Astrocyte of the spinal cord (primary cell): ENCODE measurements at regions not wholly inside any gene's neighbourhood (a gene's known extent, or its start where the extent isn't known, plus 50 kb on each side); places are given as distances from the start of the nearest gene placed in this dataset.

Source experiments
- DNase-seq: peaks from one replicate; pipeline ENCODE4 v3.0.0; 2011; ENCODE audit warnings: low read depth, low spot score
- H3K4me3 ChIP-seq: 2 replicates; pipeline ENCODE4 v1.5.1; 2011; ENCODE audit warnings: low read depth, mild to moderate bottlenecking, low read length, moderate library complexity
- CTCF ChIP-seq: IDR thresholded peaks from 2 replicates; pipeline ENCODE4 v1.5.1; 2012; ENCODE audit warnings: low read depth, mild to moderate bottlenecking, low read length, inconsistent platforms
- in situ Hi-C: cut with HindIII; loops from 2 replicates; pipeline ENCODE4 v1.10.0; 2017; ENCODE audit warnings: low sequenced_read_pairs

- no peak for TF ChIP-seq CTCF
- in situ Hi-C loops, result no loop called here
- DNase-seq, result no peak
Measured at GRCh38 chr5:123787635-123788034, 275.7 kb downstream of the CSNK1G3 start.

GRCh38 chr5:123787136-123787535 is 275.2 kb downstream of the CSNK1G3 start:
- TF ChIP-seq CTCF, result no peak
- H3K4me3 ChIP-seq, result no peak overlapping the region
- in situ Hi-C loops, result no loop called here

More at GRCh38 chr5:123787635-123788034, 275.7 kb downstream of the CSNK1G3 start:
- H3K4me3 ChIP-seq, result no peak overlapping the region

GRCh38 chr5:123786411-123786810 is 274.4 kb downstream of the CSNK1G3 start:
- no peak overlapping the region for H3K4me3 ChIP-seq
- TF ChIP-seq CTCF, result no peak
- in situ Hi-C loops, result no loop called here
- no peak for DNase-seq

More at GRCh38 chr5:123787136-123787535, 275.2 kb downstream of the CSNK1G3 start:
- DNase-seq, result no peak

- DNase-seq, result peak; percentile 75
- in situ Hi-C loops, result no loop called here
- no peak for TF ChIP-seq CTCF
- peak overlapping the region; percentile 6 for H3K4me3 ChIP-seq
Measured at GRCh38 chr5:123785162-123786071, 273.4 kb downstream of the CSNK1G3 start.

- DNase-seq, result no peak
- H3K4me3 ChIP-seq, result no peak overlapping the region
- TF ChIP-seq CTCF, result no peak
- in situ Hi-C loops, result no loop called here
Measured at GRCh38 chr5:123783421-123783820, 271.4 kb downstream of the CSNK1G3 start.

GRCh38 chr5:123778641-123779040 is 266.7 kb downstream of the CSNK1G3 start:
- no peak overlapping the region for H3K4me3 ChIP-seq
- TF ChIP-seq CTCF, result no peak
- DNase-seq, result no peak
- in situ Hi-C loops, result no loop called here
